Upper lobe of left lung (tissue), 6 donors: ENCODE measurements at regions not wholly inside any gene's neighbourhood (a gene's known extent, or its start where the extent isn't known, plus 50 kb on each side); places are given as distances from the start of the nearest gene placed in this dataset.

Source experiments
- ATAC-seq, 2 donors: fragments of 200-7000 bp; cut with Tn5 transposase; one replicate each; pipeline ENCODE4 v1.9.1; 2022; ENCODE audit warnings: mild to moderate bottlenecking in 2 of 2, moderate library complexity in 2 of 2; ENCODE audit not compliant: low FRiP score in 2 of 2
- DNase-seq, 2 donors: peaks; one replicate each; pipeline ENCODE4 v3.0.0-alpha.2; 2019 to 2020
- H3K27ac ChIP-seq, 4 donors: fragments of 200-600 bp; sonication (generic); one replicate each; pipeline ENCODE4 v1.5.1; 2016 to 2019
- H3K27me3 ChIP-seq, 4 donors: fragments of 200-600 bp; sonication (generic); one replicate each; pipeline ENCODE4 v1.5.1; 2017 to 2019
- H3K36me3 ChIP-seq, 4 donors: fragments of 200-600 bp; sonication (generic); one replicate each; pipeline ENCODE4 v1.5.1; 2016 to 2019
- H3K4me1 ChIP-seq, 4 donors: fragments of 200-600 bp; sonication (generic); one replicate each; pipeline ENCODE4 v1.5.1; 2018 to 2019
- H3K4me3 ChIP-seq, 4 donors: fragments of 200-600 bp; sonication (generic); one replicate each; pipeline ENCODE4 v1.5.1; 2017 to 2019; ENCODE audit warnings: mild to moderate bottlenecking in 2 of 4, moderate library complexity in 1 of 4
- H3K9me3 ChIP-seq, 4 donors: fragments of 200-600 bp; sonication (generic); one replicate each; pipeline ENCODE4 v1.5.1; 2018 to 2019
- CTCF ChIP-seq, 6 experiments: fragments of 450-650 bp in 4 of 6; fragments of 200-600 bp in 2 of 6; sonication (generic) in 2 of 6; IDR thresholded peaks; one replicate each; pipeline ENCODE4 v1.5.1; 2016 to 2019; ENCODE audit warnings: antibody characterized with exemption in 6 of 6
- EP300 ChIP-seq, 4 donors: sonication (generic); formaldehyde crosslinking; IDR thresholded peaks; one replicate each; pipeline ENCODE4 v1.5.1; 2017; ENCODE audit warnings: antibody characterized with exemption in 4 of 4, control low read depth in 2 of 4
- POLR2A ChIP-seq, 4 donors: fragments of 450-650 bp; IDR thresholded peaks; one replicate each; pipeline ENCODE4 v1.5.1; 2016 to 2017; ENCODE audit warnings: antibody characterized with exemption in 4 of 4, mild to moderate bottlenecking in 2 of 4
- POLR2AphosphoS5 ChIP-seq, 2 donors: sonication (generic); formaldehyde crosslinking; IDR thresholded peaks; one replicate each; pipeline ENCODE4 v1.5.1; 2017; ENCODE audit warnings: antibody characterized with exemption in 2 of 2
- WGBS, 2 donors: methylation state at CpG; one replicate each; pipeline ENCODE4 v1.1.5; 2017 to 2018; 5-methylcytosine and 5-hydroxymethylcytosine counted together
- donor health status: DM: no; HTN: no; CAD: no; lungs with moderate emphysema.
- donor health status: DM: no; HTN: yes; CAD: no; lungs with severe emphysema.

GRCh38 chr11:32328392-32328791 lies 106.9 kb downstream of the WT1 start:
- Histone ChIP-seq H3K36me3 (no peaks in the 10 kb centered on the region), H3K4me3 (no peak overlapping the region), H3K4me1 (peaks cover 0 to 8% (median 2%) of the 10 kb centered on the region in 4 donors), H3K27me3 (peaks cover 0 to 5% (median 0%) of the 10 kb centered on the region in 4 donors), H3K9me3 (no peaks in the 10 kb centered on the region), H3K27ac (no peak overlapping the region)
- 82 to 94% methylated on average over 1 of the region's 1 CpG for WGBS, 2 donors
- DNase-seq (no peak), ATAC-seq (no peak)
- TF ChIP-seq EP300 (IDR thresholded peaks at IDR 0.05) (no peak), POLR2A (IDR thresholded peaks at IDR 0.05) (no peak), CTCF (IDR thresholded peaks at IDR 0.05) (no peak)

GRCh38 chr11:32331098-32331497 lies 104.2 kb downstream of the WT1 start:
- DNase-seq = no peak
- WGBS, 2 donors = 52 to 74% methylated on average over 6 to 10 of the region's 10 CpGs
- H3K27me3 ChIP-seq = peaks cover 0 to 12% (median 3%) of the 10 kb centered on the region in 4 donors

GRCh38 chr11:32331792-32332191 lies 103.5 kb downstream of the WT1 start:
- Histone ChIP-seq H3K4me1 (peaks cover 0 to 15% (median 5%) of the 10 kb centered on the region in 4 donors), H3K4me3 (no peak overlapping the region), H3K9me3 (no peaks in the 10 kb centered on the region), H3K27me3 (peaks cover 0 to 12% (median 3%) of the 10 kb centered on the region in 4 donors), H3K27ac (no peak overlapping the region), H3K36me3 (no peaks in the 10 kb centered on the region)
- TF ChIP-seq POLR2A (IDR thresholded peaks at IDR 0.05) (no peak), EP300 (IDR thresholded peaks at IDR 0.05) (no peak), CTCF (IDR thresholded peaks at IDR 0.05) (no peak), POLR2AphosphoS5 (IDR thresholded peaks at IDR 0.05) (no peak)
- 76 to 87% methylated on average over 1 of the region's 1 CpG for WGBS, 2 donors
- ATAC-seq = no peak
- DNase-seq = no peak

More at GRCh38 chr11:32331098-32331497, 104.2 kb downstream of the WT1 start:
- Histone ChIP-seq H3K27ac (no peak overlapping the region), H3K36me3 (no peaks in the 10 kb centered on the region), H3K4me3 (no peak overlapping the region), H3K9me3 (no peaks in the 10 kb centered on the region), H3K4me1 (peaks cover 0 to 15% (median 5%) of the 10 kb centered on the region in 4 donors)
- TF ChIP-seq EP300 (IDR thresholded peaks at IDR 0.05) (no peak), POLR2A (IDR thresholded peaks at IDR 0.05) (no peak), CTCF (IDR thresholded peaks at IDR 0.05) (no peak), POLR2AphosphoS5 (IDR thresholded peaks at IDR 0.05) (no peak)
- ATAC-seq = peak in 1 of 2 donors; percentile 25

- WGBS, 2 donors = 15 to 22% methylated on average over 14 of the region's 14 CpGs
- peaks cover 0 to 12% (median 3%) of the 10 kb centered on the region in 4 donors for H3K27me3 ChIP-seq
- TF ChIP-seq POLR2AphosphoS5 (IDR thresholded peaks at IDR 0.05) = no peak
- no peaks in the 10 kb centered on the region for H3K36me3 ChIP-seq
- no peak for ATAC-seq
- H3K4me1 ChIP-seq = peaks cover 0 to 15% (median 5%) of the 10 kb centered on the region in 4 donors
- no peaks in the 10 kb centered on the region for H3K9me3 ChIP-seq
- H3K4me3 ChIP-seq = peak overlapping the region in 3 of 4 donors; percentile 40 to 52 (median 46)
- no peak overlapping the region for H3K27ac ChIP-seq
- DNase-seq = no peak
These were observed 102.4 kb downstream of the WT1 start for GRCh38 chr11:32332990-32333319.

- DNase-seq (peak; percentile 63 to 90), ATAC-seq (peak; percentile 52 to 72)
- no peak for TF ChIP-seq POLR2AphosphoS5 (IDR thresholded peaks at IDR 0.05)
- no peak for TF ChIP-seq EP300 (IDR thresholded peaks at IDR 0.05)
- TF ChIP-seq CTCF (IDR thresholded peaks at IDR 0.05) = peak in 1 of 6 experiments; percentile 5
- TF ChIP-seq POLR2A (IDR thresholded peaks at IDR 0.05) = no peak
- H3K36me3 ChIP-seq = no peaks in the 10 kb centered on the region
- H3K27me3 ChIP-seq = peaks cover 0 to 12% (median 3%) of the 10 kb centered on the region in 4 donors
- H3K27ac ChIP-seq = peak overlapping the region in 2 of 4 donors; percentile 5 to 40
- no peaks in the 10 kb centered on the region for H3K9me3 ChIP-seq
- WGBS, 2 donors = 3 to 4% methylated on average over 12 to 53 of the region's 57 CpGs
- H3K4me1 ChIP-seq = peaks cover 0 to 15% (median 5%) of the 10 kb centered on the region in 4 donors
- H3K4me3 ChIP-seq = peak overlapping the region; percentile 14 to 52 (median 43)
These were observed 101.9 kb downstream of the WT1 start for GRCh38 chr11:32333320-32333991.
